Liver (tissue), 7 donors: ENCODE measurements at regions not wholly inside any gene's neighbourhood (a gene's known extent, or its start where the extent isn't known, plus 50 kb on each side); places are given as distances from the start of the nearest gene placed in this dataset.

Source experiments
- DNase-seq: peaks from one replicate; pipeline ENCODE4 v3.0.0-alpha.2; 2017; ENCODE audit warnings: low spot score
- H3K27ac ChIP-seq, 2 donors: one replicate each; pipeline ENCODE4 v1.7.0; 2013; ENCODE audit warnings: inconsistent platforms in 2 of 2, low read length in 2 of 2, control low read depth in 1 of 2, low read depth in 1 of 2, mild to moderate bottlenecking in 1 of 2
- H3K27me3 ChIP-seq, 4 donors: one replicate each; pipeline versions ENCODE4 v1.6.1 to v1.7.0; 2013; ENCODE audit warnings: low read length in 3 of 4, inconsistent platforms in 1 of 4, mild to moderate bottlenecking in 1 of 4, moderate library complexity in 1 of 4; ENCODE audit not compliant: control insufficient read depth in 4 of 4, insufficient read depth in 4 of 4
- H3K36me3 ChIP-seq, 4 donors: one replicate each; pipeline versions ENCODE4 v1.6.1 to v1.7.0; 2013; ENCODE audit warnings: low read length in 3 of 4, mild to moderate bottlenecking in 3 of 4, low read depth in 1 of 4, moderate library complexity in 1 of 4; ENCODE audit not compliant: control insufficient read depth in 4 of 4, insufficient read depth in 3 of 4
- H3K4me1 ChIP-seq, 4 donors: one replicate each; pipeline versions ENCODE4 v1.6.1 to v1.7.0; 2013; ENCODE audit warnings: low read length in 3 of 4, mild to moderate bottlenecking in 3 of 4, moderate library complexity in 1 of 4; ENCODE audit not compliant: control insufficient read depth in 4 of 4, insufficient read depth in 4 of 4
- H3K4me3 ChIP-seq, 3 donors: one replicate each; pipeline versions ENCODE4 v1.6.1 to v1.7.0; 2013; ENCODE audit warnings: low read length in 3 of 3, control low read depth in 1 of 3, low read depth in 1 of 3, mild to moderate bottlenecking in 1 of 3
- H3K9ac ChIP-seq, 2 donors: one replicate each; pipeline ENCODE4 v1.7.0; 2013; ENCODE audit warnings: low read length in 2 of 2, mild to moderate bottlenecking in 2 of 2, moderate library complexity in 2 of 2, control low read depth in 1 of 2, low read depth in 1 of 2
- H3K9me3 ChIP-seq, 4 donors: one replicate each; pipeline versions ENCODE4 v1.6.1 to v1.7.0; 2013; ENCODE audit warnings: low read length in 3 of 4; ENCODE audit not compliant: control insufficient read depth in 4 of 4
- EGR1 ChIP-seq, 2 donors: IDR thresholded peaks; 2 replicates each; pipeline ENCODE4 v1.6.1; 2016 to 2018; ENCODE audit warnings: antibody characterized with exemption in 2 of 2, low read depth in 2 of 2
- FOXA1 ChIP-seq: IDR thresholded peaks from 2 replicates; pipeline ENCODE4 v1.6.1; 2016; ENCODE audit warnings: antibody characterized with exemption
- FOXA2 ChIP-seq: IDR thresholded peaks from 2 replicates; pipeline ENCODE4 v1.6.1; 2016; ENCODE audit warnings: antibody characterized with exemption
- HNF4A ChIP-seq, 2 donors: conservative IDR thresholded peaks; 2 replicates each; pipeline ENCODE4 v1.6.1; 2016; ENCODE audit warnings: antibody characterized with exemption in 2 of 2, mild to moderate bottlenecking in 2 of 2
- HNF4G ChIP-seq: IDR thresholded peaks from 2 replicates; pipeline ENCODE4 v1.6.1; 2016; ENCODE audit warnings: antibody characterized with exemption
- JUND ChIP-seq, 2 donors: IDR thresholded peaks; 2 replicates each; pipeline ENCODE4 v1.6.1; 2016; ENCODE audit warnings: antibody characterized with exemption in 2 of 2
- NR2F2 ChIP-seq: IDR thresholded peaks from 2 replicates; pipeline ENCODE4 v1.6.1; 2016; ENCODE audit warnings: antibody characterized with exemption
- RAD21 ChIP-seq, 2 donors: IDR thresholded peaks; 2 replicates each; pipeline ENCODE4 v1.6.1; 2016; ENCODE audit warnings: antibody characterized with exemption in 2 of 2, mild to moderate bottlenecking in 2 of 2
- RXRA ChIP-seq, 2 donors: IDR thresholded peaks; 2 replicates each; pipeline ENCODE4 v1.6.1; 2017 to 2018; ENCODE audit warnings: antibody characterized with exemption in 2 of 2, mild to moderate bottlenecking in 1 of 2
- SP1 ChIP-seq: IDR thresholded peaks from 2 replicates; pipeline ENCODE4 v1.6.1; 2018; ENCODE audit warnings: antibody characterized with exemption, mild to moderate bottlenecking
- TAF1 ChIP-seq: conservative IDR thresholded peaks from 2 replicates; pipeline ENCODE4 v1.6.1; 2016; ENCODE audit warnings: antibody characterized with exemption, mild to moderate bottlenecking
- WGBS: extraction: QIAGEN DNeasy Blood & Tissue Kit; methylation state at CpG from one replicate; pipeline ENCODE4 v1.1.7; 2013; 5-methylcytosine and 5-hydroxymethylcytosine counted together
- TF ChIP-seq, protein P1 (sequence below): IDR thresholded peaks from 2 replicates; pipeline ENCODE4 v1.6.1; 2016; ENCODE audit warnings: antibody characterized with exemption
- TF ChIP-seq, protein P2 (sequence below): IDR thresholded peaks from 2 replicates; pipeline ENCODE4 v1.6.1; 2016; ENCODE audit warnings: antibody characterized with exemption
- TF ChIP-seq, protein P3 (sequence below): IDR thresholded peaks from 2 replicates; pipeline ENCODE4 v1.6.1; 2016; ENCODE audit warnings: antibody characterized with exemption
- TF ChIP-seq, protein P4 (sequence below): IDR thresholded peaks from 2 replicates; pipeline ENCODE4 v1.6.1; 2016; ENCODE audit warnings: antibody characterized with exemption, mild to moderate bottlenecking
- donor health status: healthy.
- donor health status: healthy.
- donor health status: healthy.
- donor health status: healthy.

DNA sequence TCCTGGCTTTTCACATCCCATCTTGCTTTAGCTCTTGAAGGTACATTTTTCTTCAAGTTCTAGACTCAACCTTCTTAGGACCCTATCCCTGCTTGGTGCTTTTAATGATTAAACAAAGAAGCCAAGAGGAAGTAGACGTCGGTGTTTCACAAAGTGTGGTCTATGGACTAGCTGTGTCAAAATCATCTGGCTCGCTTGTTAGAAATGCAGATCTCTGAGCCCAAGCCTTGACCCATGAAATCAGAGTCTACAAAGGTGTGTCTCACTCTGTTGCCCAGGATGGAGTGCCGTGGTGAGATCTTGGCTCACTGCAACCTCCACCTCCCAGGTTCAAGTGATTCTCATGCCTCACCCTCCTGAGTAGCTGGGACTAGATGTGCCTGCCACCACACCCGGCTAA, 295.5 kb upstream of the KAZN start:
- peaks cover 0 to 3% (median 0%) of the 10 kb centered on the region in 4 donors for H3K9me3 ChIP-seq
- 72% methylated on average over 5 of the region's 5 CpGs for WGBS
- TF ChIP-seq, protein P1, sequence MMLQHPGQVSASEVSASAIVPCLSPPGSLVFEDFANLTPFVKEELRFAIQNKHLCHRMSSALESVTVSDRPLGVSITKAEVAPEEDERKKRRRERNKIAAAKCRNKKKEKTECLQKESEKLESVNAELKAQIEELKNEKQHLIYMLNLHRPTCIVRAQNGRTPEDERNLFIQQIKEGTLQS, result no peak
- TF ChIP-seq RAD21 (IDR thresholded peaks at IDR 0.05) (no peak), JUND (IDR thresholded peaks at IDR 0.05) (no peak), RXRA (IDR thresholded peaks at IDR 0.05) (no peak), HNF4A (conservative IDR thresholded peaks at IDR 0.05) (no peak), NR2F2 (no peak), TAF1 (no peak), EGR1 (IDR thresholded peaks at IDR 0.05; ENCODE audit: low read depth in 2 of 2) (no peak)
- TF ChIP-seq, protein P2, sequence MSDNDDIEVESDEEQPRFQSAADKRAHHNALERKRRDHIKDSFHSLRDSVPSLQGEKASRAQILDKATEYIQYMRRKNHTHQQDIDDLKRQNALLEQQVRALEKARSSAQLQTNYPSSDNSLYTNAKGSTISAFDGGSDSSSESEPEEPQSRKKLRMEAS, result no peak
- TF ChIP-seq, protein P3, sequence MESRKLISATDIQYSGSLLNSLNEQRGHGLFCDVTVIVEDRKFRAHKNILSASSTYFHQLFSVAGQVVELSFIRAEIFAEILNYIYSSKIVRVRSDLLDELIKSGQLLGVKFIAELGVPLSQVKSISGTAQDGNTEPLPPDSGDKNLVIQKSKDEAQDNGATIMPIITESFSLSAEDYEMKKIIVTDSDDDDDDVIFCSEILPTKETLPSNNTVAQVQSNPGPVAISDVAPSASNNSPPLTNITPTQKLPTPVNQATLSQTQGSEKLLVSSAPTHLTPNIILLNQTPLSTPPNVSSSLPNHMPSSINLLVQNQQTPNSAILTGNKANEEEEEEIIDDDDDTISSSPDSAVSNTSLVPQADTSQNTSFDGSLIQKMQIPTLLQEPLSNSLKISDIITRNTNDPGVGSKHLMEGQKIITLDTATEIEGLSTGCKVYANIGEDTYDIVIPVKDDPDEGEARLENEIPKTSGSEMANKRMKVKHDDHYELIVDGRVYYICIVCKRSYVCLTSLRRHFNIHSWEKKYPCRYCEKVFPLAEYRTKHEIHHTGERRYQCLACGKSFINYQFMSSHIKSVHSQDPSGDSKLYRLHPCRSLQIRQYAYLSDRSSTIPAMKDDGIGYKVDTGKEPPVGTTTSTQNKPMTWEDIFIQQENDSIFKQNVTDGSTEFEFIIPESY, result no peak
- no peaks in the 10 kb centered on the region for H3K36me3 ChIP-seq
- H3K4me1 ChIP-seq, result no peaks in the 10 kb centered on the region
- no peaks in the 10 kb centered on the region for H3K27me3 ChIP-seq
- H3K27ac ChIP-seq, result no peak overlapping the region
- H3K9ac ChIP-seq, result no peak overlapping the region
- DNase-seq, result no peak
- no peak overlapping the region for H3K4me3 ChIP-seq

DNA sequence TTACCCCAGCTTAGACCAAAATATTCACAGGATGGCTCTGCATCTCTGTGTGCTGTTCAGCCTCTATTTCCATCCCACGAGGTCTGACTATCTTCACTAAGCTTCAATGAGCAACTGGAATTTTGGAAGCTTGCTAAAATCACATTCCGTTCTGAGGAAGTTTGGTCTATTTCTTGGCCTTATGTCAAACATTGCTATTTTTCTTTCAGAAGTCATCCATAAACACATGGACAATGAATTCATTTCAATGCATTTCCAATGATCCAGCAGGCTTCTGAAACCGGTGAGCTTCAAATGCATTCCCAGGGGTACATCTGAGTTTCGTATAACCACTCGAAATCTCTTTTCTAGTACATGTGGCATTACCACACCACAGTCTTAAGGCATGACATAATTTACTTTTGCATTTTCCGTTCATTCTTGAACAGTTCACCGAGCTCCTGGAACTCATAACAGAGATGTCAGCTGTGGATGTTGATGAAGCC, 294.1 kb upstream of the KAZN start:
- Histone ChIP-seq H3K9ac (no peak overlapping the region), H3K4me1 (no peaks in the 10 kb centered on the region), H3K27ac (no peak overlapping the region), H3K27me3 (peaks cover 0 to 2% (median 0%) of the 10 kb centered on the region in 4 donors), H3K9me3 (peaks cover 0 to 3% (median 0%) of the 10 kb centered on the region in 4 donors), H3K36me3 (no peaks in the 10 kb centered on the region), H3K4me3 (no peak overlapping the region)
- TF ChIP-seq TAF1 (no peak), NR2F2 (peak; percentile 16), FOXA1 (no peak), FOXA2 (no peak), SP1 (peak; percentile 25), EGR1 (IDR thresholded peaks at IDR 0.05; ENCODE audit: low read depth in 2 of 2) (no peak), HNF4G (no peak)
- TF ChIP-seq, protein P2, result peak; percentile 25
- TF ChIP-seq, protein P4, sequence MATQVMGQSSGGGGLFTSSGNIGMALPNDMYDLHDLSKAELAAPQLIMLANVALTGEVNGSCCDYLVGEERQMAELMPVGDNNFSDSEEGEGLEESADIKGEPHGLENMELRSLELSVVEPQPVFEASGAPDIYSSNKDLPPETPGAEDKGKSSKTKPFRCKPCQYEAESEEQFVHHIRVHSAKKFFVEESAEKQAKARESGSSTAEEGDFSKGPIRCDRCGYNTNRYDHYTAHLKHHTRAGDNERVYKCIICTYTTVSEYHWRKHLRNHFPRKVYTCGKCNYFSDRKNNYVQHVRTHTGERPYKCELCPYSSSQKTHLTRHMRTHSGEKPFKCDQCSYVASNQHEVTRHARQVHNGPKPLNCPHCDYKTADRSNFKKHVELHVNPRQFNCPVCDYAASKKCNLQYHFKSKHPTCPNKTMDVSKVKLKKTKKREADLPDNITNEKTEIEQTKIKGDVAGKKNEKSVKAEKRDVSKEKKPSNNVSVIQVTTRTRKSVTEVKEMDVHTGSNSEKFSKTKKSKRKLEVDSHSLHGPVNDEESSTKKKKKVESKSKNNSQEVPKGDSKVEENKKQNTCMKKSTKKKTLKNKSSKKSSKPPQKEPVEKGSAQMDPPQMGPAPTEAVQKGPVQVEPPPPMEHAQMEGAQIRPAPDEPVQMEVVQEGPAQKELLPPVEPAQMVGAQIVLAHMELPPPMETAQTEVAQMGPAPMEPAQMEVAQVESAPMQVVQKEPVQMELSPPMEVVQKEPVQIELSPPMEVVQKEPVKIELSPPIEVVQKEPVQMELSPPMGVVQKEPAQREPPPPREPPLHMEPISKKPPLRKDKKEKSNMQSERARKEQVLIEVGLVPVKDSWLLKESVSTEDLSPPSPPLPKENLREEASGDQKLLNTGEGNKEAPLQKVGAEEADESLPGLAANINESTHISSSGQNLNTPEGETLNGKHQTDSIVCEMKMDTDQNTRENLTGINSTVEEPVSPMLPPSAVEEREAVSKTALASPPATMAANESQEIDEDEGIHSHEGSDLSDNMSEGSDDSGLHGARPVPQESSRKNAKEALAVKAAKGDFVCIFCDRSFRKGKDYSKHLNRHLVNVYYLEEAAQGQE, result no peak
- no peak for DNase-seq
- WGBS, result 75% methylated on average over 7 of the region's 7 CpGs
